Suprapubic skin (tissue), 4 donors: ENCODE measurements at regions not wholly inside any gene's neighbourhood (a gene's known extent, or its start where the extent isn't known, plus 50 kb on each side); places are given as distances from the start of the nearest gene placed in this dataset.

ENCODE experiments used
- DNase-seq, 2 donors: peaks; one replicate each; pipeline ENCODE4 v3.0.0-alpha.2; 2019; ENCODE audit warnings: low spot score in 2 of 2
- H3K27ac ChIP-seq: fragments of 200-600 bp; sonication (generic); one replicate; pipeline ENCODE4 v1.5.1; 2019
- H3K27me3 ChIP-seq: fragments of 200-600 bp; sonication (generic); one replicate; pipeline ENCODE4 v1.5.1; 2019
- H3K36me3 ChIP-seq: fragments of 200-600 bp; sonication (generic); one replicate; pipeline ENCODE4 v1.5.1; 2019
- H3K4me1 ChIP-seq: fragments of 200-600 bp; sonication (generic); one replicate; pipeline ENCODE4 v1.5.1; 2019
- H3K4me3 ChIP-seq: fragments of 200-600 bp; sonication (generic); one replicate; pipeline ENCODE4 v1.5.1; 2019; ENCODE audit warnings: mild to moderate bottlenecking
- H3K9me3 ChIP-seq: fragments of 200-600 bp; sonication (generic); one replicate; pipeline ENCODE4 v1.5.1; 2019
- CTCF ChIP-seq, 2 donors: fragments of 200-600 bp in 1 of 2; fragments of 450-650 bp in 1 of 2; sonication (generic) in 1 of 2; IDR thresholded peaks; one replicate each; pipeline ENCODE4 v1.5.1; 2016 to 2019; ENCODE audit warnings: antibody characterized with exemption in 2 of 2, mild to moderate bottlenecking in 1 of 2, moderate library complexity in 1 of 2
- EP300 ChIP-seq: sonication (generic); formaldehyde crosslinking; IDR thresholded peaks from one replicate; pipeline ENCODE4 v1.6.1; 2017; ENCODE audit warnings: antibody characterized with exemption
- POLR2A ChIP-seq, 2 donors: fragments of 450-650 bp; IDR thresholded peaks; one replicate each; pipeline ENCODE4 v1.6.1; 2017; ENCODE audit warnings: antibody characterized with exemption in 2 of 2, mild to moderate bottlenecking in 2 of 2, moderate library complexity in 2 of 2
- POLR2AphosphoS5 ChIP-seq, 3 donors: sonication (generic); formaldehyde crosslinking; IDR thresholded peaks; one replicate each; pipeline ENCODE4 v1.6.1; 2017; ENCODE audit warnings: antibody characterized with exemption in 3 of 3
- WGBS: methylation state at CpG from one replicate; pipeline ENCODE4 v1.1.5; 2018; 5-methylcytosine and 5-hydroxymethylcytosine counted together

DNA sequence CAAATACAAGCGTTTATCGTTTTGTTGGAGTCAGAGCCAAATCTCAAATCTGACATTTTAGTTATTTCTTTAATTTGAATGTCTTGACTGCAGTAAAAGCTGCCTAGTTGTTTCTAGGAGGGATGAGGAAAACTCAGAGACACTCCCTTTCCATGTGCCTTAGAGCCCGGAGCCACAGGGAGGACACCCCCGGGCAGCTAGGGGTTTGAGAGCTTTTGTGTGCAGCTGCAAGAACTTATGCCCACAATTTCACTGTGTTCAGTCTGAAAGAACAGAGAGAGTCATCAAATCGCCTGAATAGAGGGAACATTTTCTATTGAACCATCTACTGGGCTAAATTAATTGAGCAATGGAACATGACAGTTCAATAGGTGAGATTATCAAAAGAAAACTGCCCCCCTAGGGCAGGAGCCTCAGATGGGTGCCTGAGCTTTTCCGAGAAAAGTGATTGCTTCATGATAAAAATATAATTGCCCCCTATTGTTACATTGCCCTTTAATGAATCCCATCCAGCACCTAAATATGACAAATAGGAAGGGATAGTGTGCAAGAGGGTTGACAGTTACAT lies 709.3 kb upstream of the RGMB start:
- H3K36me3 ChIP-seq: no peaks in the 10 kb centered on the region
- no peak for DNase-seq
- H3K4me1 ChIP-seq: no peaks in the 10 kb centered on the region
- H3K4me3 ChIP-seq: no peak overlapping the region
- no peak for TF ChIP-seq POLR2AphosphoS5 (IDR thresholded peaks at IDR 0.05)
- TF ChIP-seq CTCF (IDR thresholded peaks at IDR 0.05): no peak
- no peak for TF ChIP-seq EP300
- TF ChIP-seq POLR2A (IDR thresholded peaks at IDR 0.05): no peak
- WGBS: 78% methylated on average over 6 of the region's 6 CpGs
- no peaks in the 10 kb centered on the region for H3K9me3 ChIP-seq
- H3K27ac ChIP-seq: no peak overlapping the region
- H3K27me3 ChIP-seq: no peaks in the 10 kb centered on the region

GRCh38 chr5:98065261-98065909 lies 708.1 kb upstream of the RGMB start:
- Histone ChIP-seq H3K4me3 (no peak overlapping the region), H3K27ac (no peak overlapping the region), H3K36me3 (no peaks in the 10 kb centered on the region), H3K4me1 (no peaks in the 10 kb centered on the region), H3K9me3 (no peaks in the 10 kb centered on the region), H3K27me3 (no peaks in the 10 kb centered on the region)
- TF ChIP-seq POLR2A (IDR thresholded peaks at IDR 0.05) (no peak), EP300 (no peak), POLR2AphosphoS5 (IDR thresholded peaks at IDR 0.05) (no peak), CTCF (IDR thresholded peaks at IDR 0.05) (no peak)
- WGBS: 50% methylated on average over 1 of the region's 1 CpG
- DNase-seq: no peak

DNA sequence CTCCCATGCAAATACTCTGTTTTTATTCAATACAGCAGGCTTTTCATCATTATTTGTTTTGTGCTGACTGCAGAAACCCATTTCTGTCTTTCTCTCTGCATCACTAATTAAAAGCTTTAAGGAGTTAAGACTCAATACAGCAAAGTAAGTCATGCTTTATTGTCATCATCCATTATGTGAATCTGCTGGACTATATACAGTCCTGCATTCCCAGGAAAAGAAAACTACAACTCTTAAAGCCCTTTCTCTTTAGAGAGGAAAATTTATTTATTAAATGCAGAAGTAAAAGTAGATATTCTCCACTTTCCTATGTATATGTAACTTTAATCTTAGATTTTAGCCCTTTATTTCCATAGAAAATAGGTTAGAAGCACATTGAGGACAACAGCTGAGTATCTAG lies 706.6 kb upstream of the RGMB start:
- H3K27ac ChIP-seq: no peak overlapping the region
- no peaks in the 10 kb centered on the region for H3K9me3 ChIP-seq
- TF ChIP-seq CTCF (IDR thresholded peaks at IDR 0.05): no peak
- no peak for TF ChIP-seq POLR2A (IDR thresholded peaks at IDR 0.05)
- no peak for TF ChIP-seq POLR2AphosphoS5 (IDR thresholded peaks at IDR 0.05)
- TF ChIP-seq EP300: no peak
- H3K4me1 ChIP-seq: no peaks in the 10 kb centered on the region
- no peaks in the 10 kb centered on the region for H3K36me3 ChIP-seq
- no peak for DNase-seq
- no peak overlapping the region for H3K4me3 ChIP-seq
- H3K27me3 ChIP-seq: no peaks in the 10 kb centered on the region

GRCh38 chr5:98069876-98070512 lies 703.5 kb upstream of the RGMB start:
- no peak for DNase-seq
- no peaks in the 10 kb centered on the region for H3K36me3 ChIP-seq
- no peak overlapping the region for H3K27ac ChIP-seq
- TF ChIP-seq CTCF (IDR thresholded peaks at IDR 0.05) (no peak), EP300 (no peak), POLR2A (IDR thresholded peaks at IDR 0.05) (no peak), POLR2AphosphoS5 (IDR thresholded peaks at IDR 0.05) (no peak)
- WGBS: 73% methylated on average over 1 of the region's 1 CpG
- no peaks in the 10 kb centered on the region for H3K4me1 ChIP-seq
- H3K4me3 ChIP-seq: no peak overlapping the region
- H3K9me3 ChIP-seq: no peaks in the 10 kb centered on the region
- no peaks in the 10 kb centered on the region for H3K27me3 ChIP-seq

GRCh38 chr5:98072921-98073320 lies 700.5 kb upstream of the RGMB start:
- Histone ChIP-seq H3K4me1 (no peaks in the 10 kb centered on the region), H3K9me3 (no peaks in the 10 kb centered on the region), H3K36me3 (no peaks in the 10 kb centered on the region), H3K27ac (no peak overlapping the region), H3K4me3 (no peak overlapping the region), H3K27me3 (no peaks in the 10 kb centered on the region)
- no peak for DNase-seq
- TF ChIP-seq EP300: no peak
- TF ChIP-seq CTCF (IDR thresholded peaks at IDR 0.05): no peak
- TF ChIP-seq POLR2AphosphoS5 (IDR thresholded peaks at IDR 0.05): no peak
- no peak for TF ChIP-seq POLR2A (IDR thresholded peaks at IDR 0.05)
- WGBS: 88% methylated on average over 3 of the region's 3 CpGs
